ENCODE measurements at regions not wholly inside any gene's neighbourhood (a gene's known extent, or its start where the extent isn't known, plus 50 kb on each side); places are given as distances from the start of the nearest gene placed in this dataset.

DNA sequence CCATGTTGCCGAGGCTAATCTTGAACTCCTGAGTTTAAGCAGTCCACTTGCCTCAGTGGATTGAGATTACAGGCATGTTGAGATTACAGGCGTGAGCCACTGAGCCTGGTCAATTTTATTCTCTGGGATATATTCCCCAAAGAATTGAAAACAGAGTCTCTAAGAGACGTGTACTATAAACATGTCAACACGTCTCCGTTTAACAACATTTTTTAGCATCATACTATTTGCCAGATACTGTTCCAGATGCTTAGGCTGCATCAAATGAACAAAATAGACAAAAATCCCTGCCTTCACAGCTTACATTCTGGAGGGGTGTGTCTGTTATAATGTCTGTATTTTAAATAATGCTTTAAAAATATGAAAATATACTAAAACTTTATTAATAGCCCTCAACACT lies 54.1 kb upstream of the PRKG1 start:
- TF ChIP-seq RAD21 (IDR thresholded peaks at IDR 0.05; ENCODE audit: low read length), result no peak
- TF ChIP-seq CTCF (conservative IDR thresholded peaks at IDR 0.05; ENCODE audit: low read depth, low read length), result no peak
- TF ChIP-seq POLR2A (IDR thresholded peaks at IDR 0.05; ENCODE audit: low read depth, low read length), result no peak
- TF ChIP-seq MAFK (IDR thresholded peaks at IDR 0.05; ENCODE audit: low read depth, low read length), result no peak
- TF ChIP-seq MXI1 (IDR thresholded peaks at IDR 0.05; ENCODE audit: borderline replicate concordance, low read depth, low read length), result no peak
- no peak for TF ChIP-seq SMC3 (IDR thresholded peaks at IDR 0.05; ENCODE audit: low read depth, low read length)

Data from IMR-90 (cell line).